ENCODE measurements at regions not wholly inside any gene's neighbourhood (a gene's known extent, or its start where the extent isn't known, plus 50 kb on each side); places are given as distances from the start of the nearest gene placed in this dataset.
A peak's percentile ranks its signal among the peaks of the same experiment; 100 is the strongest.

GRCh38 chrX:750263-750662, 119.7 kb downstream of the SHOX start:
- H4K20me1 ChIP-seq (replicated peaks; ENCODE audit: control insufficient read depth, insufficient read depth, low read length), result no peaks in the 10 kb centered on the region
- no peaks in the 10 kb centered on the region for H3K9me3 ChIP-seq (replicated peaks; ENCODE audit: control insufficient read depth, insufficient read depth, low read depth, low read length)
- no TSS peak for BruUV-seq (replicated peaks)
- H3K27ac ChIP-seq (ENCODE audit: extremely low read depth, low read depth, low read length), result no peak overlapping the region
- H2AFZ ChIP-seq (ENCODE audit: low read depth, low read length), result no peak overlapping the region
- ChIA-PET CTCF (ENCODE audit: low intra/inter-chr PET ratio) (no interaction called here), POLR2A (no interaction called here)
- FAIRE-seq (no peak), DNase-seq (ENCODE audit: extremely low read depth in 1 of 4, low spot score in 3 of 4) (no peak), ATAC-seq (no peak)
- H3K36me3 ChIP-seq (ENCODE audit: control insufficient read depth, insufficient read depth, low read length), result no peaks in the 10 kb centered on the region
- no peaks in the 10 kb centered on the region for H3K27me3 ChIP-seq (ENCODE audit: control insufficient read depth in 2 of 2, insufficient read depth in 2 of 2, low read length in 2 of 2)
- H3K79me2 ChIP-seq (ENCODE audit: control insufficient read depth, insufficient read depth, low read length), result no peaks in the 10 kb centered on the region
- H3K4me2 ChIP-seq (ENCODE audit: insufficient read depth, low read length), result no peak overlapping the region
- in situ Hi-C loops (cut with MboI) (no loop called here), intact Hi-C loops (cut with micrococcal nuclease) (no loop called here)
- TF ChIP-seq LCOR (CRISPR knock-in tag; IDR thresholded peaks at IDR 0.05) (no peak), RBM34 (IDR thresholded peaks at IDR 0.05; ENCODE audit: borderline replicate concordance, insufficient read depth, low read length) (no peak), SRSF7 (optimal IDR thresholded peaks at IDR 0.05; ENCODE audit: low read depth, low read length) (no peak), ZBTB40 (IDR thresholded peaks at IDR 0.05) (peak; percentile 91), ZBTB40 (CRISPR knock-in tag; IDR thresholded peaks at IDR 0.05) (peak; percentile 87), LEF1 (IDR thresholded peaks at IDR 0.05) (no peak), VEZF1 (CRISPR knock-in tag; IDR thresholded peaks at IDR 0.05) (no peak)
- TF ChIP-seq, protein P1, sequence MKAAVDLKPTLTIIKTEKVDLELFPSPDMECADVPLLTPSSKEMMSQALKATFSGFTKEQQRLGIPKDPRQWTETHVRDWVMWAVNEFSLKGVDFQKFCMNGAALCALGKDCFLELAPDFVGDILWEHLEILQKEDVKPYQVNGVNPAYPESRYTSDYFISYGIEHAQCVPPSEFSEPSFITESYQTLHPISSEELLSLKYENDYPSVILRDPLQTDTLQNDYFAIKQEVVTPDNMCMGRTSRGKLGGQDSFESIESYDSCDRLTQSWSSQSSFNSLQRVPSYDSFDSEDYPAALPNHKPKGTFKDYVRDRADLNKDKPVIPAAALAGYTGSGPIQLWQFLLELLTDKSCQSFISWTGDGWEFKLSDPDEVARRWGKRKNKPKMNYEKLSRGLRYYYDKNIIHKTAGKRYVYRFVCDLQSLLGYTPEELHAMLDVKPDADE (conservative IDR thresholded peaks at IDR 0.05; ENCODE audit: control insufficient read depth, low read depth, low read length), result no peak
- H3K9ac ChIP-seq (ENCODE audit: insufficient read depth in 1 of 2, low read depth in 2 of 2, low read length in 2 of 2), result no peak overlapping the region
- H3K4me1 ChIP-seq (replicated peaks in 1 of 2; ENCODE audit: control insufficient read depth in 2 of 2, insufficient read depth in 2 of 2, low read length in 2 of 2), result no peaks in the 10 kb centered on the region
- no peak overlapping the region for H3K4me3 ChIP-seq
- WGBS (ENCODE audit: insufficient coverage, low coverage, missing lambda C conversion rate), result 0% methylated on average over 4 of the region's 5 CpGs
- no peaks in the 10 kb centered on the region for H3K9me1 ChIP-seq (ENCODE audit: control insufficient read depth, insufficient read depth, low read length)
